GM19240 (cell line): ENCODE measurements at regions not wholly inside any gene's neighbourhood (a gene's known extent, or its start where the extent isn't known, plus 50 kb on each side); places are given as distances from the start of the nearest gene placed in this dataset.

Source experiments
- DNase-seq: peaks from one replicate; pipeline ENCODE4 v3.0.0; 2011; ENCODE audit warnings: low spot score; ENCODE audit not compliant: insufficient read length

GRCh38 chr13:40274103-40274502, 392.3 kb downstream of the FOXO1 start:
- DNase-seq = no peak

DNA sequence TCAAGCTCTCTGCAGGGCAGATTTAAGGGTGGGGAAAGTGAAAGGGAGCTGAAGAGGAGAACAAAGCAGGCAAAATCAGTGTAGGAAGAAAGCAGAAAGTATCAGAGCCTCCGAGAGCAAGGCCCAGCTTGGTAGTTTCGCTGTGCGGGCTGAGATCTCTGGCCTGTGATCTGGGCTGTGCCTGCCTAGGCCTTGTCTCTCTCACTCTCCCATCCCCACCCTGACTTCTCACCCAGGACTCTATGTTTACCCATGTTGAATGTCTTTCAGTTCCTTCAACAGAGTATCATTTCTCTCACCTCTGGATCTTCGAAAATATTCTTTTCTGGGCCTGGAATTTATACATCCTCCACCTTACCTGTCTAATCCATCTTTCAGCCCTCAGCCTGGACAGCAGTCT, 391.3 kb downstream of the FOXO1 start:
- DNase-seq = no peak

DNA sequence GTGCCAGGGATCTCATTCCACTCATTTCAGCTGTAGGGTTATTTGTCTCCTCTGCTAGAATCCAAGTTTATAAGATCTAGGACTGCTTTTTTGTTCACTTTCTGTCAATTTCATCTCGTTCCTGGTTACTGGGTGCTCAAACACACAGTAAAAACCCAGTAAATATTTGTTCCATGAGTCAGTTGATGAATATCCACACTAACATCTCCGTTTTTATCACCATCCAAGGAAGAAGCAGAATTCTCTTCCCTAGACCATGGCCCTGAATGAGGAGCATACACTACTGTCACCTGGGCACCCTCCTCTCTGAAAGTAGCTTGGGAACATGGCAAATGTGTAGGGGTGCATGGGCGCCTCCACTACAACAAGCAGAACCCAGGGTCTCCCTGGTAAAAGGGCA, 390.8 kb downstream of the FOXO1 start:
- DNase-seq = no peak

- no peak for DNase-seq
Measured at GRCh38 chr13:40283666-40284065, 382.8 kb downstream of the FOXO1 start.

DNA sequence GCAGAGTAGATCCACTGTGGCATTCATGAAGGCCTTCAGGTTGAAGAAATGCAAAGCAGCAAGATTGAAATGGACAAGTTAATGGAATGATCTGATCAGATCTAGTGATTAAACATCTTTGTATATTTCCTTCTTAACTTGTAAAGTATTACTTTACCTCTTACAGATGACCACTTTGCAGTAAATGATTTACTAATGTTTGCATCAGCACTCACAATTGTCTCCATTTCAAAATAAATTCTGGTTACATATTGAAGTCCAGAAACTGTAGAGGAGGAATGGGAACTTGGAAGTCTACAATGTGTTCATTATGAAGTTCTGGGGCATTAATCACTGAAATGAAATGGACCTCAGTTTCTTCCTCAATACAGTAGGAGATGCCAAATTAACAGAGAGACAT, 380.8 kb downstream of the FOXO1 start:
- no peak for DNase-seq

GRCh38 chr13:40287428-40287827, 379.0 kb downstream of the FOXO1 start:
- DNase-seq = no peak

DNA sequence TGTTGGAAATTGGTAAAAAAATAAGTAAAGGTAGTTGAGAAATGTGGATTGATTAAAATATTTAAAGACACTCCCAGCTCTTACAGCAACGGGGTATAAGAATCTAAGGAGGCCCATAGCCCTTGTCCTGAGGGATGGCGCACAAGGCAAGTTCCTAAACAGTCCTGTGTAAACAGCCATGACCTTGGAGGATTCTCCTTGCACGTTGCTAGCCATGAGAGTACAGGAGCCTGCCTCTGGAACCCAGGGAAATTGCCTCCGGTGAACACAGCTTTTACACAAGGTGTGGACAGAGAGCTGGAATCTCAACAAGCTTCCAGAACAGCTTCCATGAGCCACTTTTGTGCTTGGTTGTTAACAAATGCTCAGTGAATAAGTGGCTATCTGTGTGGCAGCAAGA, 378.2 kb downstream of the FOXO1 start:
- DNase-seq = no peak

GRCh38 chr13:40290758-40291157, 375.7 kb downstream of the FOXO1 start:
- DNase-seq = no peak

DNA sequence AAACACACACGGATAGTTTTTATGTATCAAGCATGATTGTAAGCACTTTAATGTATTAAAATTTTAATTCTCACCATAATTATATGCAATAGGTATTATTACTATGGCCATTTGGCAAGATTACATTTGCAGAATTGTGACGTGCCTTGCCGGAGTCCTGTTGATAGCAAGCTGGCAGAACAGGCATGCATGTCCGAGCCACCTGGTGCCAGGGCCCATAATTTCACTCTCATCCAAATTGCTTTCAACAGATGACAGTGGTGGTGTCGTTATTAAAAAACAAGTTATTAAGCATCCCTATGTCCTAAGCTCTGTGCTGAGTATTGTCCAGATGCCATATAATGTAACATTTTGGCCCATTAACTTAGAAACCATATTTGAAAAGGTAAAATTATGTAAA, 374.3 kb downstream of the FOXO1 start:
- no peak for DNase-seq

GRCh38 chr13:40292536-40292935, 373.9 kb downstream of the FOXO1 start:
- DNase-seq = no peak

- no peak for DNase-seq
Measured at GRCh38 chr13:40302351-40302750, 364.1 kb downstream of the FOXO1 start.

GRCh38 chr13:40304391-40304790, 362.1 kb downstream of the FOXO1 start:
- no peak for DNase-seq

DNA sequence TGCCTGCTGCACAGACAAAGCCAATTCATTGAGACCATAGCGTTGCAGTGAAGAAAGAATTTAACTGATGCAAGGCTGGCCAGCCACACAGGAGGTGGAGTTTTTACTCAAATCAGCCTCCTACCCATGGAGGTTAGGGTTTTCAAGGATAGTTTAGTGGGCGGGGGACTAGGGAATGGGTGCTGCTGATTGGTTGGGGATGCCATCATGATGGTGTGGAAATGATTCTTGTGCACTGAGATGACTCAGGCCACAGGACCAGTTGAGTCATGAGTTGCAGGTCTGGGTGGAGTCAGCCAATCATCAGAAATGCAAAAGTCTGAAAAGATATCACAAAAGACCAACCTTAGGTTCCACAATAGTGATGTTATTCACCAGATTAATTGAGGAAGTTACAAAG, 359.6 kb downstream of the FOXO1 start:
- DNase-seq = no peak

GRCh38 chr13:40309881-40310280, 356.6 kb downstream of the FOXO1 start:
- no peak for DNase-seq

DNA sequence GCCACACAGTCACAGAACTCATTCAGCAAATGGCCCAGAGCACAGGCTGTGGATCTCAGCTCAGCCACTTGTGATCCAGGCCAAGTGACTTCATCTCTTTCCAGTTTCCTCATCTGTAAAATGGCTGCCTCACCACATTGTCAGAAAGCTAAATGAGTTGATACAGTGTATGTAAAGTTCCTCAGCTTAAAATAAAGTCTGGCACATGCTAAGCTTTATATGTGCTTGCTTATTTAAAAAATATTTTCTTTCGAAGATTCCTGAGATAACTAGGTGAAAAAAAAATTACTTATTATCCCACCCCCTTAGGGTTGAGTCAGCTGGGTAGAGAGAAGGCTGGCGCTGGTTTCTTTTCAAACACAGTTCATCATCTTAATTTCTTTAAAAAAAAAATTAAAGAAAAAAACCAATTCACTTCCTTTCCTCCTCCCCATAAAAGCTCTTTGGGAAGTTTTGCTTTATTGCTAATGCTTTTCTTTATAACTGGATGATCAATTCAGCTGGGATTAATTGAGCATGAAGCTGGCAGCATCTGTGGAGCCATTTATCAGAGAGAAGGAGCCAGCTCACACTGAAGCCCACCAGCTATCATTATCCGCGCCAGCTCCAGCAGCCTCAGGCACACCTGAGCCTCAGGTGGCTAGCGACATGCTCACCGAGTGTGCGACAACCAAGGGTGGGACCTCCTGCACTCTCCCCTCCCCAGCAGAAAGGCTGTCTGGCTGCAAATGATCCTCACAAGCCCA, 354.9 kb downstream of the FOXO1 start:
- DNase-seq = no peak

GRCh38 chr13:40313269-40314200, 352.9 kb downstream of the FOXO1 start:
- no peak for DNase-seq

- DNase-seq = no peak
Measured at GRCh38 chr13:40315416-40316064, 350.9 kb downstream of the FOXO1 start.

DNA sequence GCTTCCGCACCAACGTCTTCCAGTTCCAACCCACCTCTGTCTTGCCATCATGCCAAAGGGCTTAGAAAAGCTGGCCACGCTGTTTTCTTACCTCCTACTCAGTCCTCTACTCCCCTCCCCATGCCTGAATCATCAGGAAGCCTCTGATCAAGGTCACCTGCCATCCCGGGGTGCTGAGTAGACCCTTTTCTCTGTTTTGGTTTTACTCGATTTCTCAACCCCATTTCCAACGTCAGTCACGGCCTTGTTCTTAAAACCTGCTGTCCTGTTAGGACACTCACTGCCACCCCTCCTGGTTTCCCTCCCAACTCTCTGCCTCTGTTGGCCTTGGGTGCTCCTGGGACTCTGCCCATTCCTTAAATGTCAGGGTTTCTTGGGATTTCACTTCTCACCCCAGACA, 350.1 kb downstream of the FOXO1 start:
- no peak for DNase-seq

DNA sequence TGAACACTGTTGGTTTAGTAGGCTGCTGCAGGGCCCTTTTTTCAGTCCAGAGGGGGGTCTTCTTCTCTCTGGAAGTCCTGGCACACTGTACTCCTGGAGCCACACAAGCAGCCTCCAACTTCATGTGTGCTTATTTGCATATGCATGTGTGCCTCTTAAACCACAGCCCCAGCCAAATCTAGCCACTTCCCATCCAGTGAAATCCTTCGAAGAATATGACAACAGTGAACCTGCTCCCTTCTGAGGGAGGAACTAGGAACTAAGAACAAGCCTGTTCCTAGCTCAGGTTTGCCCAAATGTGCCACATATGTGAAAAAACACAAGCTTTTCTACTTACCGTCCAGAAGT, 348.5 kb downstream of the FOXO1 start:
- DNase-seq = no peak

DNA sequence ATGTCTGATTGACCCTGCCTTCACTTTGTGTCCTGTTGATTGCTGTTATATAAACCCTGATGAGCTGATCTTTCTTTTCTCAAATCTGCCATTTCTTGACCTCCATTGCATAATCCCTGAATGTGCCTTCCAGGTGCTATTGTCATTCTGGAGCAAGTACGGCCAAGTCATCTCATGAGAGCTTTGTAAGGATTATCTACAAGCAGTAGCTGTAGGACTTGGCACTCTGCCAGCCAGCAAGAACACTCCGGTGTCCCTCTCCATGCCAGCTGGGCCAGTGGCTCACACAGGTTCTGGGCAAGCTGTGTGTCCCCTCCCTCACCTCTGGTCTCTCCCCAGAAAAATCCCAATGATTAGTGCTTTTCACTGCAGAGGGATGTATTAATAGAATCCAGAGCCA, 348.1 kb downstream of the FOXO1 start:
- DNase-seq = no peak

DNA sequence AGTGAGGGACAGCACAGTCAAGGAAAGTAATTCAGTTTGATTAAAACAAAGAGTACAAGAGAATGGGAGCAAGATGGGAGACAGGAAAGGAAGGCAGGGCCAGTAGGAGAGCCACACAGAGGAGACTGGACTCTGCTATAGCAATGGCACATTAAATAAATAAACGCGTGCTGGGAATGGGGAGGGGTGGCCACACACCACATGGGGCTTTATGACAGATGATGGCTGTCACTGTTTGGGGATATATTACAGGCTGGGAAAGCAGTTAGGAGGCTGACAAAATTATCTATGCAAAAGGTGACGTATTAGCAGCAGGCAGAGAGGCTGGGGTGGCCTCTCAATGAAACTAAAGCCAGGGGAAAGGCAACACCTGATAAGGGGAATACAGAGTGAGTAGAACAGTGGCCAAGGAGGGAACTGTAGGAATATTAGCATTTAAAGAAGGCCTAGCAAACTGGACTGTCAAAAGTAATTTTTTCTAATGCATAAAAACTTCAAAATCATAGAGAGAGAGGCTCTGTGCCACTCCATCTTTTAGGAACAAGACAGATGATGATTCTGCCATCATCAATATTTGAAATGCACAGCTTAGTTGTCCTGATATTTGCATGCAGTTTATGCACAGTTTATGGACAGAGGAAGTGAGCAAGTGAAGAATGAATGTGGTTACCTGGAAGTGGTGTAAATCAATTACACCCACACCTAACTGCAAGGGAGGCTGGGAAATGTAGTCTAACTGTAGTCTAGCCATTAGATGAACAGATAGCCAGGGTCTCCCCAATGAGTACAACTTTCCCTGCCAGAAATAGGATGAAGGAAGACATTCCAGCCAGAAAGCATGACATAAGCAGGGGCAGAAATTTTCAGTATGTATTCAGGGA, 346.5 kb downstream of the FOXO1 start:
- no peak for DNase-seq
